ENCODE measurements at regions not wholly inside any gene's neighbourhood (a gene's known extent, or its start where the extent isn't known, plus 50 kb on each side); places are given as distances from the start of the nearest gene placed in this dataset.
"Not testable (repeated sequence)": the region's sequence is repeated elsewhere in the genome, so short reads cannot be mapped to it uniquely, and the experiment has no call there.

DNA sequence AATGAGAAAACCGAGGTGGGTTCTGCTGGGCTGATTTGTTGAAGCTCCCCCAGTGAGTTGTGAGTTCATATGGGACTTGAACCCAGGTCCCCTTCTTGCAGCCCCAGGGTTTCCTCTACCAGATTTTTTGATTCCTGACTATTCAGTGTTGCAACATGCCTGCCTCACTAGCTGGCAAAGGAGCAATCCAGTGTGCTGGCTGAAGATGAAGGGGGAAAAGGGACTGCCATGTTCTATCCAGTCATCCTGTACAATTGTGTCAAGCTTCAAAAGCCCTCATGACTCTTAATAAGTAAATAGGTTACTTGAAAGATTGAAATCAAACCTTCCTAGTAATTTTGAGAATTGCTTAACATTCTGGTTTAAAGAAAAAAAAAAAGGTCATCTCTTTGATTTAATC is 211.5 kb upstream of the TP63 start:
- Mint-ChIP-seq H3K36me3 (ENCODE audit: low read depth) (no peaks in the 10 kb centered on the region), H3K4me1 (ENCODE audit: low read depth) (no peaks in the 10 kb centered on the region), H3K27ac (ENCODE audit: unreplicated experiment) (no peak overlapping the region), H3K4me3 (ENCODE audit: unreplicated experiment) (no peak overlapping the region), H3K27me3 (ENCODE audit: low read depth) (peaks cover 19% of the 10 kb centered on the region), H3K9me3 (ENCODE audit: low read depth) (no peaks in the 10 kb centered on the region)
- DNase-seq (ENCODE audit: low spot score) = no peak
- TF ChIP-seq, protein P1, sequence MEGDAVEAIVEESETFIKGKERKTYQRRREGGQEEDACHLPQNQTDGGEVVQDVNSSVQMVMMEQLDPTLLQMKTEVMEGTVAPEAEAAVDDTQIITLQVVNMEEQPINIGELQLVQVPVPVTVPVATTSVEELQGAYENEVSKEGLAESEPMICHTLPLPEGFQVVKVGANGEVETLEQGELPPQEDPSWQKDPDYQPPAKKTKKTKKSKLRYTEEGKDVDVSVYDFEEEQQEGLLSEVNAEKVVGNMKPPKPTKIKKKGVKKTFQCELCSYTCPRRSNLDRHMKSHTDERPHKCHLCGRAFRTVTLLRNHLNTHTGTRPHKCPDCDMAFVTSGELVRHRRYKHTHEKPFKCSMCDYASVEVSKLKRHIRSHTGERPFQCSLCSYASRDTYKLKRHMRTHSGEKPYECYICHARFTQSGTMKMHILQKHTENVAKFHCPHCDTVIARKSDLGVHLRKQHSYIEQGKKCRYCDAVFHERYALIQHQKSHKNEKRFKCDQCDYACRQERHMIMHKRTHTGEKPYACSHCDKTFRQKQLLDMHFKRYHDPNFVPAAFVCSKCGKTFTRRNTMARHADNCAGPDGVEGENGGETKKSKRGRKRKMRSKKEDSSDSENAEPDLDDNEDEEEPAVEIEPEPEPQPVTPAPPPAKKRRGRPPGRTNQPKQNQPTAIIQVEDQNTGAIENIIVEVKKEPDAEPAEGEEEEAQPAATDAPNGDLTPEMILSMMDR (IDR thresholded peaks at IDR 0.05) = no peak

DNA sequence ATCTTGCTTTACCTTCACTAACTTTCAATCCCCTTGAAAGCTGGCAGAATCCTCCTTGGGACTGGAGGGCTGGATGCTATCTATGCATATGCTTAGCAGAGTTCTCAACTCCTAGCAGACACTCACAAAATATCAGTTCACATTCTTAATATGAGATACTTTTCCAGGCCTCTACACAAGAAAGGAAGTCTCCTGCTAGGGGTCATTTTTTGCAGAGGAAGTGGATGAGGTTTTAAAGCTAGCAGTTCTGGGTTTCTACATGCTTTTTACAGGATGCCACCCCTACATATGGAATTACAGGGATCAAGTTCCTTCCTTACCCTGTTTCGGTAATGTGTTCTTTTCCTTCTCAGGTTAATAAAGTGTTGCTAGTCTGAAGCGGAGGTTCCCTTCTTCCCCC is 206.3 kb upstream of the TP63 start:
- no peak overlapping the region for H3K4me3 Mint-ChIP-seq (ENCODE audit: unreplicated experiment)
- H3K4me1 Mint-ChIP-seq (ENCODE audit: low read depth) = no peaks in the 10 kb centered on the region
- TF ChIP-seq, protein P1 (IDR thresholded peaks at IDR 0.05) = no peak
- H3K36me3 Mint-ChIP-seq (ENCODE audit: low read depth) = no peaks in the 10 kb centered on the region
- H3K9me3 Mint-ChIP-seq (ENCODE audit: low read depth) = peaks cover 7% of the 10 kb centered on the region
- H3K27ac Mint-ChIP-seq (ENCODE audit: unreplicated experiment) = no peak overlapping the region
- DNase-seq (ENCODE audit: low spot score) = no peak
- peaks cover 17% of the 10 kb centered on the region for H3K27me3 Mint-ChIP-seq (ENCODE audit: low read depth)

DNA sequence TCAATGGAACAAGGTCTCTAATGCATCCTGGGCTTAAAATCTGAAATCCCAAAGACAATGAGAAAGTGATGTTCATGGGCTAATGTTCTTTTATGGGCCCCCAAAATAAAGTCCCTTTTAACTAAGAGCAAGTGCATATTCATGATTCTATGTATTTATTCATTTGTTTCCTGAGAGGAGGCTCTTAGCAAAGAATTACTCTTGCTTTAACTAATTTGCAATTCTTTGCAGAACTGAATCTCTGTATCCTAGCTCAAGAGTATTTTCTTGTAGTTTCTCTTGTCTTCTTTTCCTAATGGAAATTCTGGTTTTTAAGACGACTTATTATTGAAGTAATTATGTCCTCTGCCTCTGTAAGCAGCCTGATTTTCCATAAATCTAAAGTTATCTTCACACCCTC is 202.2 kb upstream of the TP63 start:
- Mint-ChIP-seq H3K9me3 (ENCODE audit: low read depth) (peaks cover 13% of the 10 kb centered on the region), H3K27me3 (ENCODE audit: low read depth) (peaks cover 9% of the 10 kb centered on the region), H3K27ac (ENCODE audit: unreplicated experiment) (no peak overlapping the region), H3K4me1 (ENCODE audit: low read depth) (no peaks in the 10 kb centered on the region), H3K36me3 (ENCODE audit: low read depth) (no peaks in the 10 kb centered on the region), H3K4me3 (ENCODE audit: unreplicated experiment) (no peak overlapping the region)
- TF ChIP-seq, protein P1 (IDR thresholded peaks at IDR 0.05) = no peak
- no peak for DNase-seq (ENCODE audit: low spot score)

DNA sequence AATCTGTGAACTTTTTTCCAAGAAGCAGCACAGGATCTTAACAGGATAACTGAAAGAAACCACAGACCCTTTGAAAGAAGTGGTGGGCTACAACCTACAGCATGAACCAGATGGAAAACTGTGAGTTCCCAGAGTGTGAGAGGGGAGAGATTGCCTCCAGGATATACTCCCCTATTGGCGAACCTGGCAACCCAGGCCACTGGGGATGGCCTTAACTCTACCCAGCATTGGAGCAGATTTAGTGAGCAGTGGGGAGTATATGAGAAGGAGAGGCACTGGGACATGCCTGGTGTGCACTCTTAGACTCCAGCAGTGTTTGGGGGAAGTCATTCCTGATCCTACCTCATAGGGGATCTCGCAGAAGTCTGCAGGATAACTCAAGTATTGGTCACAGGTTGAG is 201.0 kb upstream of the TP63 start:
- TF ChIP-seq, protein P1 (IDR thresholded peaks at IDR 0.05) = no peak
- DNase-seq (ENCODE audit: low spot score) = no peak
- no peaks in the 10 kb centered on the region for H3K36me3 Mint-ChIP-seq (ENCODE audit: low read depth)
- peaks cover 22% of the 10 kb centered on the region for H3K9me3 Mint-ChIP-seq (ENCODE audit: low read depth)
- no peaks in the 10 kb centered on the region for H3K4me1 Mint-ChIP-seq (ENCODE audit: low read depth)
- H3K4me3 Mint-ChIP-seq (ENCODE audit: unreplicated experiment) = no peak overlapping the region
- H3K27me3 Mint-ChIP-seq (ENCODE audit: low read depth) = peaks cover 17% of the 10 kb centered on the region
- H3K27ac Mint-ChIP-seq (ENCODE audit: unreplicated experiment) = no peak overlapping the region

DNA sequence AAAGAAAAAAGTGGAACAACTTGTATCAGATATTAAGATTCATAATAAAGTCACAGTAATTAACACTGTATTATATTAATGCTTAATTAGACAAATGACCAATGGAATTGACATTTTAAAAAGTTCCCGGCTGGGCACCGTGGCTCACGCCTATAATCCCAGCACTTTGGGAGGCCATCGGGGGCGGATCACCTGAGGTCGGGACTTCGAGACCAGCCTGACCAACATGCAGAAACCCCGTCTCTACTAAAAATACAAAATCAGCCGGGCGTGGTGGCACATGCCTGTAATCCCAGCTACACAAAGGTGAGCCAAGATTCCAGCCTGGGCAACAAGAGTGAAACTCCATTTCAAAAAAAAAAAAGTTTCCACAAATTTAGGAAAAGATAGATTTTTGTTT is 188.9 kb upstream of the TP63 start:
- not testable (repeated sequence) for H3K4me1 Mint-ChIP-seq (ENCODE audit: low read depth); DNase-seq (ENCODE audit: low spot score); H3K36me3 Mint-ChIP-seq (ENCODE audit: low read depth); H3K9me3 Mint-ChIP-seq (ENCODE audit: low read depth); H3K27ac Mint-ChIP-seq (ENCODE audit: unreplicated experiment); H3K4me3 Mint-ChIP-seq (ENCODE audit: unreplicated experiment); H3K27me3 Mint-ChIP-seq (ENCODE audit: low read depth)

DNA sequence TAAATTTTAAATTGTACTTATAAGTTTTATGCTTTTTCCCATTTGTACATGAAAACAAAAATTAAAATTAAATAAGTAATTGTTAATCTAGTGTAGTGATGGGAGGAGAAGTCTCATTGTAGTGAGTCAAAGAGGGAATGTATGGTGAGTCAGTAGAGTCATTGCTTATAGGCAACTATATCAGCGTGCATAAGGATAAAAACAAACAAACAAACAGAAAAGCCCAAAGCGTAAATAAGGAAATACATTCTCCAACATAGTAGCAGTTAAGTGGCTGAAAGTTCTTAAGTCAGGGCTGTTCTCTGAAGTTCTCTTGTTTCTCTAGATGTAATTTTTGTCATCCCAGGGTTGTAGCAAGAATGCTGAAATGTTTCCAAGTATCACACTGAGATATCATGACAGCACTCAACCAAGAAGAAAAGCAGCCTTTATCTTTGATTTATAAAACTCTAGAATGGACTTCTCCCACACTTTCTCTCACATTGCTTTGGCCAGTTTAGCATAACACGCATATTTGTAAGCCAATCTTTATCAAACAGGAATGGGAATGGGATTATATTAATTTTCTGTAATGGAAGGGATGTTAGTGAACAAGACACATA is 184.1 kb upstream of the TP63 start:
- Mint-ChIP-seq H3K9me3 (ENCODE audit: low read depth) (peaks cover 3% of the 10 kb centered on the region), H3K4me3 (ENCODE audit: unreplicated experiment) (no peak overlapping the region), H3K4me1 (ENCODE audit: low read depth) (peaks cover 6% of the 10 kb centered on the region), H3K27ac (ENCODE audit: unreplicated experiment) (no peak overlapping the region), H3K36me3 (ENCODE audit: low read depth) (no peaks in the 10 kb centered on the region), H3K27me3 (ENCODE audit: low read depth) (peaks cover 4% of the 10 kb centered on the region)
- DNase-seq (ENCODE audit: low spot score) = no peak
- TF ChIP-seq, protein P1 (IDR thresholded peaks at IDR 0.05) = no peak

Data from chondrocyte (in vitro differentiated cells).